ENCODE measurements at regions not wholly inside any gene's neighbourhood (a gene's known extent, or its start where the extent isn't known, plus 50 kb on each side); places are given as distances from the start of the nearest gene placed in this dataset.

DNA sequence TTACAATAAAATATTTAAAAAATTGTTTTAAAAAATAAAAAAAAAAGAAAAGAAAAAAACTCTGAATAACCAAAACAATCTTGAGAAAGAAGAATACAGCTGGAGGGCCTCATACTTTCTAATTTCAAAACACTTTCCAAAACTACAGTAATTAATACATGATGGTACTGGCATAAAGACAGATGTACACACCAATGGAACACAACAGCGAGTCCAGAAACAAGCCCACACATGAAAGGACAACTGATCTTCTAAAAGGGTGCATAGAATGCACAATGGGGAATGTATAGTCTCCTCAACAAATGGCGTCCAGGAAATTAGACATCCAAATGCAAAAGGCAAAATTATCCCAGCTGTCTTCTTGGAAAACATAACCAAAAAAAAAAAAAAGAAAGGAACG, 99.6 kb downstream of the LURAP1L start:
- Histone ChIP-seq H3K4me3 (ENCODE audit: low read length) (no peak overlapping the region), H3K9me2 (ENCODE audit: insufficient read depth, low read length) (no peaks in the 10 kb centered on the region), H2AFZ (ENCODE audit: low read depth, low read length) (no peak overlapping the region), H3K9ac (ENCODE audit: low read length) (no peak overlapping the region), H3K4me2 (ENCODE audit: low read length) (no peak overlapping the region), H3F3A (ENCODE audit: insufficient read depth, low read length, poor library complexity, severe bottlenecking) (no peaks in the 10 kb centered on the region), H3K27me3 (ENCODE audit: insufficient read depth, low read depth, low read length) (no peaks in the 10 kb centered on the region), H4K20me1 (ENCODE audit: insufficient read depth) (no peaks in the 10 kb centered on the region), H3K27ac (ENCODE audit: low read length) (no peak overlapping the region), H3K9me3 (ENCODE audit: low read length) (no peaks in the 10 kb centered on the region), H3K36me3 (ENCODE audit: insufficient read depth, low read length) (no peaks in the 10 kb centered on the region), H3K79me2 (replicated peaks; ENCODE audit: insufficient read depth, low read length) (no peaks in the 10 kb centered on the region)
- TF ChIP-seq POLR2AphosphoS5 (IDR thresholded peaks at IDR 0.05) (no peak), RAD21 (conservative IDR thresholded peaks at IDR 0.05) (no peak), EP300 (conservative IDR thresholded peaks at IDR 0.05; ENCODE audit: poor library complexity, severe bottlenecking) (no peak), SMC3 (conservative IDR thresholded peaks at IDR 0.05; ENCODE audit: poor library complexity) (no peak), MXI1 (conservative IDR thresholded peaks at IDR 0.05; ENCODE audit: poor library complexity, severe bottlenecking) (no peak), EZH2 (IDR thresholded peaks at IDR 0.05; ENCODE audit: borderline replicate concordance, insufficient read depth, low read length, poor library complexity, severe bottlenecking) (no peak), TAF1 (IDR thresholded peaks at IDR 0.05; ENCODE audit: low read depth) (no peak)
- TF ChIP-seq, protein P1, sequence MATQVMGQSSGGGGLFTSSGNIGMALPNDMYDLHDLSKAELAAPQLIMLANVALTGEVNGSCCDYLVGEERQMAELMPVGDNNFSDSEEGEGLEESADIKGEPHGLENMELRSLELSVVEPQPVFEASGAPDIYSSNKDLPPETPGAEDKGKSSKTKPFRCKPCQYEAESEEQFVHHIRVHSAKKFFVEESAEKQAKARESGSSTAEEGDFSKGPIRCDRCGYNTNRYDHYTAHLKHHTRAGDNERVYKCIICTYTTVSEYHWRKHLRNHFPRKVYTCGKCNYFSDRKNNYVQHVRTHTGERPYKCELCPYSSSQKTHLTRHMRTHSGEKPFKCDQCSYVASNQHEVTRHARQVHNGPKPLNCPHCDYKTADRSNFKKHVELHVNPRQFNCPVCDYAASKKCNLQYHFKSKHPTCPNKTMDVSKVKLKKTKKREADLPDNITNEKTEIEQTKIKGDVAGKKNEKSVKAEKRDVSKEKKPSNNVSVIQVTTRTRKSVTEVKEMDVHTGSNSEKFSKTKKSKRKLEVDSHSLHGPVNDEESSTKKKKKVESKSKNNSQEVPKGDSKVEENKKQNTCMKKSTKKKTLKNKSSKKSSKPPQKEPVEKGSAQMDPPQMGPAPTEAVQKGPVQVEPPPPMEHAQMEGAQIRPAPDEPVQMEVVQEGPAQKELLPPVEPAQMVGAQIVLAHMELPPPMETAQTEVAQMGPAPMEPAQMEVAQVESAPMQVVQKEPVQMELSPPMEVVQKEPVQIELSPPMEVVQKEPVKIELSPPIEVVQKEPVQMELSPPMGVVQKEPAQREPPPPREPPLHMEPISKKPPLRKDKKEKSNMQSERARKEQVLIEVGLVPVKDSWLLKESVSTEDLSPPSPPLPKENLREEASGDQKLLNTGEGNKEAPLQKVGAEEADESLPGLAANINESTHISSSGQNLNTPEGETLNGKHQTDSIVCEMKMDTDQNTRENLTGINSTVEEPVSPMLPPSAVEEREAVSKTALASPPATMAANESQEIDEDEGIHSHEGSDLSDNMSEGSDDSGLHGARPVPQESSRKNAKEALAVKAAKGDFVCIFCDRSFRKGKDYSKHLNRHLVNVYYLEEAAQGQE (IDR thresholded peaks at IDR 0.05; ENCODE audit: borderline replicate concordance) = no peak
- TF ChIP-seq, protein P2, sequence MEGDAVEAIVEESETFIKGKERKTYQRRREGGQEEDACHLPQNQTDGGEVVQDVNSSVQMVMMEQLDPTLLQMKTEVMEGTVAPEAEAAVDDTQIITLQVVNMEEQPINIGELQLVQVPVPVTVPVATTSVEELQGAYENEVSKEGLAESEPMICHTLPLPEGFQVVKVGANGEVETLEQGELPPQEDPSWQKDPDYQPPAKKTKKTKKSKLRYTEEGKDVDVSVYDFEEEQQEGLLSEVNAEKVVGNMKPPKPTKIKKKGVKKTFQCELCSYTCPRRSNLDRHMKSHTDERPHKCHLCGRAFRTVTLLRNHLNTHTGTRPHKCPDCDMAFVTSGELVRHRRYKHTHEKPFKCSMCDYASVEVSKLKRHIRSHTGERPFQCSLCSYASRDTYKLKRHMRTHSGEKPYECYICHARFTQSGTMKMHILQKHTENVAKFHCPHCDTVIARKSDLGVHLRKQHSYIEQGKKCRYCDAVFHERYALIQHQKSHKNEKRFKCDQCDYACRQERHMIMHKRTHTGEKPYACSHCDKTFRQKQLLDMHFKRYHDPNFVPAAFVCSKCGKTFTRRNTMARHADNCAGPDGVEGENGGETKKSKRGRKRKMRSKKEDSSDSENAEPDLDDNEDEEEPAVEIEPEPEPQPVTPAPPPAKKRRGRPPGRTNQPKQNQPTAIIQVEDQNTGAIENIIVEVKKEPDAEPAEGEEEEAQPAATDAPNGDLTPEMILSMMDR (IDR thresholded peaks at IDR 0.05; ENCODE audit: poor library complexity, severe bottlenecking) = no peak

DNA sequence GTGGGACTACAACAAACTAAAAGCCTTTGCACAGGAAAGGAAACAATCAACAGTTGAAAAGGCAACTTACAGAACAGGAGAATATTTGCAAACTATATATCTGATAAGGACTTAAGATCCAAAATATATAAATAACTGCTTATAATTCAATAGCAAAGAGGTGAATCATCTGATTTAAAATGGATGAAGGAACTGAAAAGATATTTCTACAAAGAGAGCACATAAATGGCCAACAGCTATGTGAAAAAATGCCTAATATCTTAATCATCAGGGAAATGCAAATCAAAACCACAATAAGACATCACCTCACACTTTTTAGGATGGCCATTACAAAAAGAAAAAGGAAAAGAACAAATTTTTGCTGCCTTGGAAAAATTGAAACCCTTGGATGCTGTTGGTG, 100.4 kb downstream of the LURAP1L start:
- Histone ChIP-seq H3K79me2 (replicated peaks; ENCODE audit: insufficient read depth, low read length) (no peaks in the 10 kb centered on the region), H3K27me3 (ENCODE audit: insufficient read depth, low read depth, low read length) (no peaks in the 10 kb centered on the region), H4K20me1 (ENCODE audit: insufficient read depth) (no peaks in the 10 kb centered on the region), H3K4me3 (ENCODE audit: low read length) (no peak overlapping the region), H3K9me2 (ENCODE audit: insufficient read depth, low read length) (no peaks in the 10 kb centered on the region), H3F3A (ENCODE audit: insufficient read depth, low read length, poor library complexity, severe bottlenecking) (no peaks in the 10 kb centered on the region), H3K9me3 (ENCODE audit: low read length) (no peaks in the 10 kb centered on the region), H3K9ac (ENCODE audit: low read length) (no peak overlapping the region), H3K27ac (ENCODE audit: low read length) (no peak overlapping the region), H3K36me3 (ENCODE audit: insufficient read depth, low read length) (no peaks in the 10 kb centered on the region), H2AFZ (ENCODE audit: low read depth, low read length) (no peak overlapping the region), H3K4me2 (ENCODE audit: low read length) (no peak overlapping the region)
- TF ChIP-seq TAF1 (IDR thresholded peaks at IDR 0.05; ENCODE audit: low read depth) = no peak
- TF ChIP-seq, protein P1 (IDR thresholded peaks at IDR 0.05; ENCODE audit: borderline replicate concordance) = no peak
- TF ChIP-seq, protein P2 (IDR thresholded peaks at IDR 0.05; ENCODE audit: poor library complexity, severe bottlenecking) = no peak
- TF ChIP-seq SMC3 (conservative IDR thresholded peaks at IDR 0.05; ENCODE audit: poor library complexity) = no peak
- TF ChIP-seq EP300 (conservative IDR thresholded peaks at IDR 0.05; ENCODE audit: poor library complexity, severe bottlenecking) = no peak
- no peak for TF ChIP-seq MXI1 (conservative IDR thresholded peaks at IDR 0.05; ENCODE audit: poor library complexity, severe bottlenecking)

All from neural cell (in vitro differentiated cells).